AG08395 (cell line): ENCODE measurements at regions not wholly inside any gene's neighbourhood (a gene's known extent, or its start where the extent isn't known, plus 50 kb on each side); places are given as distances from the start of the nearest gene placed in this dataset.
A peak's percentile ranks its signal among the peaks of the same experiment; 100 is the strongest.

Source experiments
- DNase-seq: peaks from one replicate; pipeline ENCODE4 v3.0.0; 2012; ENCODE audit warnings: mixed read lengths, low spot score

GRCh38 chr2:12284487-12284886, 432.2 kb upstream of the TRIB2 start:
- no peak for DNase-seq

- DNase-seq = no peak
Observed at GRCh38 chr2:12286347-12286746, 430.4 kb upstream of the TRIB2 start.

GRCh38 chr2:12287220-12287751, 429.4 kb upstream of the TRIB2 start:
- no peak for DNase-seq

- no peak for DNase-seq
Observed at GRCh38 chr2:12288048-12288447, 428.7 kb upstream of the TRIB2 start.

GRCh38 chr2:12289120-12289802, 427.5 kb upstream of the TRIB2 start:
- no peak for DNase-seq

- no peak for DNase-seq
Observed at GRCh38 chr2:12291303-12291702, 425.4 kb upstream of the TRIB2 start.

GRCh38 chr2:12293874-12294273, 422.9 kb upstream of the TRIB2 start:
- no peak for DNase-seq

GRCh38 chr2:12295856-12296519, 420.7 kb upstream of the TRIB2 start:
- DNase-seq = no peak

GRCh38 chr2:12296915-12297314, 419.8 kb upstream of the TRIB2 start:
- DNase-seq = no peak

GRCh38 chr2:12298352-12298751, 418.4 kb upstream of the TRIB2 start:
- DNase-seq = no peak

- DNase-seq = no peak
Observed at GRCh38 chr2:12299431-12299830, 417.3 kb upstream of the TRIB2 start.

- DNase-seq = no peak
Observed at GRCh38 chr2:12300019-12300602, 416.6 kb upstream of the TRIB2 start.

- no peak for DNase-seq
Observed at GRCh38 chr2:12300927-12301326, 415.8 kb upstream of the TRIB2 start.

- no peak for DNase-seq
Observed at GRCh38 chr2:12302140-12302539, 414.6 kb upstream of the TRIB2 start.

- DNase-seq = no peak
Observed at GRCh38 chr2:12302691-12303090, 414.0 kb upstream of the TRIB2 start.

- no peak for DNase-seq
Observed at GRCh38 chr2:12303181-12304030, 413.3 kb upstream of the TRIB2 start.

- DNase-seq = peak; percentile 39
Observed at GRCh38 chr2:12304564-12305171, 412.1 kb upstream of the TRIB2 start.

- no peak for DNase-seq
Observed at GRCh38 chr2:12305931-12306330, 410.8 kb upstream of the TRIB2 start.

GRCh38 chr2:12310399-12310798, 406.3 kb upstream of the TRIB2 start:
- no peak for DNase-seq

GRCh38 chr2:12313445-12314126, 403.1 kb upstream of the TRIB2 start:
- no peak for DNase-seq

- no peak for DNase-seq
Observed at GRCh38 chr2:12314127-12314760, 402.5 kb upstream of the TRIB2 start.
